Cardiac muscle cell (in vitro differentiated cells and primary cell): ENCODE measurements at regions not wholly inside any gene's neighbourhood (a gene's known extent, or its start where the extent isn't known, plus 50 kb on each side); places are given as distances from the start of the nearest gene placed in this dataset.

Experiments used
- DNase-seq, 2 donors: peaks; one replicate each; pipeline versions ENCODE4 v3.0.0 to v3.0.0-alpha.2; 2010 to 2017; ENCODE audit warnings: low read depth in 1 of 2, low spot score in 1 of 2
- H3K27ac ChIP-seq: fragments of 200-600 bp; sonication (generic); 2 replicates; pipeline ENCODE4 v1.5.1; 2016
- H3K27me3 ChIP-seq: fragments of 200-600 bp; sonication (generic); 2 replicates; pipeline ENCODE4 v1.6.0; 2016; ENCODE audit warnings: control low read depth
- H3K36me3 ChIP-seq: fragments of 200-600 bp; sonication (generic); 2 replicates; pipeline ENCODE4 v1.5.1; 2016; ENCODE audit warnings: control low read depth
- H3K4me1 ChIP-seq: fragments of 200-600 bp; sonication (generic); 2 replicates; pipeline ENCODE4 v1.8.1; 2017; ENCODE audit warnings: low read depth, mild to moderate bottlenecking, mixed run types
- H3K4me3 ChIP-seq: fragments of 200-600 bp; sonication (generic); 2 replicates; pipeline ENCODE4 v1.5.1; 2016; ENCODE audit warnings: mild to moderate bottlenecking
- H3K9me3 ChIP-seq: fragments of 200-600 bp; sonication (generic); 2 replicates; pipeline ENCODE4 v1.5.1; 2017; ENCODE audit warnings: low read depth, mild to moderate bottlenecking, control low read depth
- CTCF ChIP-seq: IDR thresholded peaks from 2 replicates; pipeline ENCODE4 v1.5.1; 2012; ENCODE audit warnings: low read depth, mild to moderate bottlenecking, low read length

GRCh38 chr20:9920866-9921265 is 82.0 kb upstream of the PAK5 start:
- Histone ChIP-seq H3K4me3 (no peak overlapping the region), H3K9me3 (no peaks in the 10 kb centered on the region), H3K36me3 (no peaks in the 10 kb centered on the region), H3K27ac (no peak overlapping the region), H3K4me1 (no peaks in the 10 kb centered on the region), H3K27me3 (no peaks in the 10 kb centered on the region)
- TF ChIP-seq CTCF = no peak
- DNase-seq = no peak

GRCh38 chr20:9919271-9920014 is 80.6 kb upstream of the PAK5 start:
- Histone ChIP-seq H3K4me1 (no peaks in the 10 kb centered on the region), H3K27ac (no peak overlapping the region), H3K27me3 (no peaks in the 10 kb centered on the region), H3K4me3 (no peak overlapping the region), H3K36me3 (no peaks in the 10 kb centered on the region), H3K9me3 (no peaks in the 10 kb centered on the region)
- DNase-seq = no peak
- no peak for TF ChIP-seq CTCF

GRCh38 chr20:9918348-9918747 is 79.5 kb upstream of the PAK5 start:
- no peak for DNase-seq
- Histone ChIP-seq H3K36me3 (no peaks in the 10 kb centered on the region), H3K4me1 (no peaks in the 10 kb centered on the region), H3K27ac (no peak overlapping the region), H3K27me3 (no peaks in the 10 kb centered on the region), H3K4me3 (no peak overlapping the region), H3K9me3 (no peaks in the 10 kb centered on the region)
- no peak for TF ChIP-seq CTCF

GRCh38 chr20:9916761-9917160 is 77.9 kb upstream of the PAK5 start:
- no peaks in the 10 kb centered on the region for H3K4me1 ChIP-seq
- no peaks in the 10 kb centered on the region for H3K36me3 ChIP-seq
- no peak for DNase-seq
- H3K4me3 ChIP-seq = no peak overlapping the region
- H3K9me3 ChIP-seq = no peaks in the 10 kb centered on the region
- no peak overlapping the region for H3K27ac ChIP-seq
- TF ChIP-seq CTCF = no peak
- H3K27me3 ChIP-seq = no peaks in the 10 kb centered on the region

- TF ChIP-seq CTCF = peak; percentile 84
- H3K4me1 ChIP-seq = no peaks in the 10 kb centered on the region
- H3K27ac ChIP-seq = no peak overlapping the region
- peak; percentile 40 to 59 for DNase-seq
- no peaks in the 10 kb centered on the region for H3K36me3 ChIP-seq
- no peaks in the 10 kb centered on the region for H3K27me3 ChIP-seq
- no peaks in the 10 kb centered on the region for H3K9me3 ChIP-seq
- no peak overlapping the region for H3K4me3 ChIP-seq
These were observed 74.1 kb upstream of the PAK5 start for GRCh38 chr20:9912858-9913434.
